ENCODE measurements at regions not wholly inside any gene's neighbourhood (a gene's known extent, or its start where the extent isn't known, plus 50 kb on each side); places are given as distances from the start of the nearest gene placed in this dataset.

DNA sequence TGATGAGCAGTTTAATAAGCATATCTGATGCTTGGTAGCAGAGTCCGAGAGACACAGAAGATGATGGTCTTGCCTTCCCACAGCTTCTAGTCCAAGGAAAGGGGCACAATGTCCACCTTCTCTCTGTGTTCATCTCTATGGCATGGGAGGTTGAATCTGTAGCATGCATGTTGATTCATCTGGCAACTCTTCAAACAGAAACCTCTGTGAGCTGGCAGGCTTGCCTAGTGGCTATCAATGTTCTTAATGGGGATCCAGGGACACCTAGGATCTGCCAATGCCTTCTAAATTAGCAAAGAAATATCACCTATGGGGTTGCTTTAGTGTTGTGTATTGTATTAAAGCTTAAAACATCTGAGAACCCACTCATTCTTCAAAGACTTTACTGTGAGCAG, 170.8 kb downstream of the INO80D start:
- intact Hi-C loops (cut with DNase I; ENCODE audit: low total_unique reads): no loop called here
- 100% methylated on average over 1 of the region's 1 CpG for WGBS, 2 donors
- TF ChIP-seq, protein P1, sequence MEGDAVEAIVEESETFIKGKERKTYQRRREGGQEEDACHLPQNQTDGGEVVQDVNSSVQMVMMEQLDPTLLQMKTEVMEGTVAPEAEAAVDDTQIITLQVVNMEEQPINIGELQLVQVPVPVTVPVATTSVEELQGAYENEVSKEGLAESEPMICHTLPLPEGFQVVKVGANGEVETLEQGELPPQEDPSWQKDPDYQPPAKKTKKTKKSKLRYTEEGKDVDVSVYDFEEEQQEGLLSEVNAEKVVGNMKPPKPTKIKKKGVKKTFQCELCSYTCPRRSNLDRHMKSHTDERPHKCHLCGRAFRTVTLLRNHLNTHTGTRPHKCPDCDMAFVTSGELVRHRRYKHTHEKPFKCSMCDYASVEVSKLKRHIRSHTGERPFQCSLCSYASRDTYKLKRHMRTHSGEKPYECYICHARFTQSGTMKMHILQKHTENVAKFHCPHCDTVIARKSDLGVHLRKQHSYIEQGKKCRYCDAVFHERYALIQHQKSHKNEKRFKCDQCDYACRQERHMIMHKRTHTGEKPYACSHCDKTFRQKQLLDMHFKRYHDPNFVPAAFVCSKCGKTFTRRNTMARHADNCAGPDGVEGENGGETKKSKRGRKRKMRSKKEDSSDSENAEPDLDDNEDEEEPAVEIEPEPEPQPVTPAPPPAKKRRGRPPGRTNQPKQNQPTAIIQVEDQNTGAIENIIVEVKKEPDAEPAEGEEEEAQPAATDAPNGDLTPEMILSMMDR (IDR thresholded peaks at IDR 0.05): no peak
- TF ChIP-seq POLR2A (IDR thresholded peaks at IDR 0.05): no peak

DNA sequence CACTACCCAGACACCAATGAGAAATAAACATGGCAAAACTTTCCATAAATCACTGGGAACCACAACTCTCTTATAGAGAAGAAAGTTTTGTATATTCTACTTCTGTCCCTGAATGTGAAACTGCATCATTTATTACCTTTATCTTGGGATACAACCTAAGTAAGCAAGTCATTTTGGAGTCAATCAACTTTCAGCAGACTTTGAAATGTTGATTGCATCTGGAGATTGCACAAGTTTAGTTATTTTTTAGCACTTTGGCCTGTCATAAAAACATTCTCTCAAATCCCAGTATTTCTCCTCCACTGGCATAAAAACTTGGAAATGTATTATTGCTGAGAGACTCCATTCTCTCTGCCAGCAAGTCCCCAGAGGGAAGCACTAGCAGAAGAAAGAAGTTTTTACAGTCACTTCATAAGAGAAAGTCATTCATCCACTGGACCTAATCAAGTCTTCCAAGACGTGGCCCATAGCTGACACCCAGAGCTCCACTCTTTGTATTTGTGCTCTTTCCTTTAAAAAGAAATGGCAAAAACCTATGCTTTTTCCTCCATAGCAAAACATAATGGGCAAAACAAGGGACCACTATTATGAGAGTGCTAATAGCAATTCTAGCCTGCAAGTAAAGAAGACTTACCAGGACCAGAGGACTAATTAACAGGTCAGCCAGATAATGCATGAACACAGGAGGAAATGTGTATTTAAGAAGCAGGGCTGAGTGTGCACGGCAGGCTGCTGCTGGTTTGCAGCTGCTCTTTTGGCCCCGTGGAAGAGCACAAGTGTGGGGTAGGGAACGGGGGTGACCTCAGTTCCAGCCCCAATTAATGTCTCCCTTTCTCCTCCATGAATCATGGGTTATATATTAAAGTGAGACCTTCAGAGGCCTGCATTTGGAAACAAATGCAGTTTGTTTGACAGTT, 171.5 kb downstream of the INO80D start:
- H3K4me1 ChIP-seq: no peaks in the 10 kb centered on the region
- intact Hi-C loops (cut with DNase I; ENCODE audit: low total_unique reads): no loop called here
- TF ChIP-seq, protein P1 (IDR thresholded peaks at IDR 0.05): no peak
- no peak for TF ChIP-seq POLR2A (IDR thresholded peaks at IDR 0.05)
- DNase-seq: no peak
- no peak overlapping the region for H3K4me3 ChIP-seq
- no peaks in the 10 kb centered on the region for H3K27me3 ChIP-seq
- H3K27ac ChIP-seq: no peak overlapping the region
- no peaks in the 10 kb centered on the region for H3K36me3 ChIP-seq (ENCODE audit: low read depth, missing control alignments)
- WGBS, 2 donors: 78% methylated on average over 4 of the region's 4 CpGs
- no peaks in the 10 kb centered on the region for H3K9me3 ChIP-seq

More for the DNA sequence above, 170.8 kb downstream of the INO80D start:
- Histone ChIP-seq H3K36me3 (ENCODE audit: low read depth, missing control alignments) (no peaks in the 10 kb centered on the region), H3K27ac (no peak overlapping the region), H3K27me3 (no peaks in the 10 kb centered on the region), H3K9me3 (no peaks in the 10 kb centered on the region), H3K4me3 (no peak overlapping the region), H3K4me1 (no peaks in the 10 kb centered on the region)
- no peak for DNase-seq

DNA sequence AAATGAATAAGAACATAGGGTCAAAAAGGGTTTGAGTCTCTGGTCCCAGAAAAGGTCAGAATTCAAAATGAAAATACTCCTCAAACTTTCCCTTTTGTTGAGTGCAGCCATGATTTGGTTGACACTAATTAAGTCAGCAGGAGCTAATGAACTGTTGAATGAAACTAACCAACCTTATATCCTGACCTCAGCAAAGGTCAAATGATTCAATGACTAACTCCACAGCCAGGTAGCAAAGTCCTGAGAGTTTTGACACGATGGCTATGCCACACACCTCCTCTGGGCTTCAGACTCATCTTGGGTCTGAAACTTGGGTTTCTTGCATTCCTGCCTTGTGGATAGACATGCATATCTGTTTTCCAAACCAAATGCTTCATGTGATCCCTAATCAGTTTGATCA, 172.3 kb downstream of the INO80D start:
- H3K4me3 ChIP-seq: no peak overlapping the region
- intact Hi-C loops (cut with DNase I; ENCODE audit: low total_unique reads): no loop called here
- H3K27ac ChIP-seq: no peak overlapping the region
- H3K27me3 ChIP-seq: no peaks in the 10 kb centered on the region
- 67 to 91% methylated on average over 1 of the region's 1 CpG for WGBS, 2 donors
- no peaks in the 10 kb centered on the region for H3K36me3 ChIP-seq (ENCODE audit: low read depth, missing control alignments)
- no peak for DNase-seq
- H3K9me3 ChIP-seq: no peaks in the 10 kb centered on the region
- TF ChIP-seq, protein P1 (IDR thresholded peaks at IDR 0.05): no peak
- no peak for TF ChIP-seq POLR2A (IDR thresholded peaks at IDR 0.05)
- no peaks in the 10 kb centered on the region for H3K4me1 ChIP-seq

DNA sequence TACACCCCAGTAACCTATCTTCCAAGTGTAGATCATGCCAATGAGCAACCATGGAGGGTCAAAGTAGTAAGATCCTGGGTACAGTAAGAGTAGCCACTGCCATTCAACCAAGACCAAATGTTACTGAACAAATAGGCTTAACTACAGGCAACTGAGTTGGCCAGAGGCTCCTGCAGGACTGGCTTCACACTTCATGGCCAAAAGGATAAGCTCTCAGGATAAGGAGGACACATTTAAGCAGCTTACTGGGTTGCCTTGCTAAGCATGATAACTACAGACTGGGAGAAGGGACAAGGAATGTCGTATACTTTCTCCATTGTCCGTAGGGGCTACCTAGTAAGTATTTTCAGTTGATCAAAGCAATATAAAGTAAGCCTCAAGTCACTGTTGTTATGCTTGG, 174.7 kb downstream of the INO80D start:
- DNase-seq: no peak
- Histone ChIP-seq H3K27me3 (no peaks in the 10 kb centered on the region), H3K36me3 (ENCODE audit: low read depth, missing control alignments) (no peaks in the 10 kb centered on the region), H3K4me3 (no peak overlapping the region), H3K4me1 (no peaks in the 10 kb centered on the region), H3K27ac (no peak overlapping the region), H3K9me3 (no peaks in the 10 kb centered on the region)
- intact Hi-C loops (cut with DNase I; ENCODE audit: low total_unique reads): no loop called here
- no peak for TF ChIP-seq POLR2A (IDR thresholded peaks at IDR 0.05)
- TF ChIP-seq, protein P1 (IDR thresholded peaks at IDR 0.05): no peak
- WGBS, 2 donors: 92 to 100% methylated on average over 2 of the region's 2 CpGs

DNA sequence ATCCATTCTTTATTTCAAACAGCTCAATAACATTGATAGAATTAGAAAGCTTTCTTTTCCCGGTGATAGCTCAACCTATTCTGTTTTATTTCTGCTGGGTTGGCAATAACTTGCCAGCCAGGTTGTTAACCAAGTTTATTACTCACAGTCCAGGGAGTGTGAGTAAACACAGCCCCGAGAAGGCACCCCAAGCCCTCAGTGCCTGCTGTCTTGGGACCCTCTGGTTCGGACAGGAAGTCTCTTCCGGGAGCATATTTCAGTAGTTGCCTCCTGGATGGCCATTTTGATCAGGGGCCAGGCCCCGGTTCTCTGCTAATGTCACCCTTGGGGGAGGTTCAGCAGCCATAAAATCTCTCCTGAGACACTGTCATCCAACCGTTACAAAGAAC, 176.8 kb downstream of the INO80D start:
- no peaks in the 10 kb centered on the region for H3K4me1 ChIP-seq
- H3K27ac ChIP-seq: no peak overlapping the region
- no peaks in the 10 kb centered on the region for H3K27me3 ChIP-seq
- intact Hi-C loops (cut with DNase I; ENCODE audit: low total_unique reads): no loop called here
- DNase-seq: no peak
- WGBS, 2 donors: 77 to 84% methylated on average over 6 of the region's 6 CpGs
- no peaks in the 10 kb centered on the region for H3K36me3 ChIP-seq (ENCODE audit: low read depth, missing control alignments)
- no peak for TF ChIP-seq POLR2A (IDR thresholded peaks at IDR 0.05)
- TF ChIP-seq, protein P1 (IDR thresholded peaks at IDR 0.05): no peak
- H3K4me3 ChIP-seq: no peak overlapping the region
- H3K9me3 ChIP-seq: no peaks in the 10 kb centered on the region
